Loucy (cell line): ENCODE measurements at regions not wholly inside any gene's neighbourhood (a gene's known extent, or its start where the extent isn't known, plus 50 kb on each side); places are given as distances from the start of the nearest gene placed in this dataset.

Source experiments
- H2AFZ ChIP-seq: fragments of 200-600 bp; sonication (generic); 2 replicates; pipeline ENCODE4 v1.6.0; 2016; ENCODE audit warnings: antibody characterized with exemption, mild to moderate bottlenecking, low read length, moderate library complexity
- H3F3A ChIP-seq: fragments of 200-600 bp; 2 replicates; pipeline ENCODE4 v1.6.0; 2016; ENCODE audit warnings: antibody characterized with exemption, low read depth, mild to moderate bottlenecking
- H3K27me3 ChIP-seq: fragments of 200-600 bp; sonication (generic); 2 replicates; pipeline ENCODE4 v1.6.1; 2014; ENCODE audit warnings: low read length, mild to moderate bottlenecking; ENCODE audit not compliant: insufficient read depth, poor library complexity, severe bottlenecking
- H3K36me3 ChIP-seq: fragments of 200-600 bp; sonication (generic); 2 replicates; pipeline ENCODE4 v1.6.1; 2016; ENCODE audit warnings: low read length; ENCODE audit not compliant: insufficient read depth
- H3K4me1 ChIP-seq: fragments of 200-600 bp; sonication (generic); 2 replicates; pipeline ENCODE4 v1.5.1; 2014; ENCODE audit warnings: low read length, mild to moderate bottlenecking; ENCODE audit not compliant: insufficient read depth, poor library complexity, severe bottlenecking
- H3K4me2 ChIP-seq: fragments of 200-600 bp; sonication (generic); 2 replicates; pipeline ENCODE4 v1.6.0; 2014; ENCODE audit warnings: antibody characterized with exemption, low read length, low read depth, mild to moderate bottlenecking; ENCODE audit not compliant: poor library complexity, severe bottlenecking
- H3K4me3 ChIP-seq: fragments of 200-600 bp; sonication (generic); 2 replicates; pipeline ENCODE4 v1.5.1; 2014; ENCODE audit warnings: low read length, mild to moderate bottlenecking, mixed read lengths; ENCODE audit not compliant: poor library complexity, severe bottlenecking
- H3K79me2 ChIP-seq: fragments of 200-600 bp; sonication (generic); 2 replicates; pipeline ENCODE4 v1.6.1; 2014; ENCODE audit warnings: low read length; ENCODE audit not compliant: insufficient read depth
- H3K9ac ChIP-seq: fragments of 200-600 bp; sonication (generic); 2 replicates; pipeline ENCODE4 v1.6.0; 2014; ENCODE audit warnings: mild to moderate bottlenecking, low read depth, low read length, moderate library complexity; ENCODE audit not compliant: poor library complexity, severe bottlenecking
- H3K9me2 ChIP-seq: fragments of 200-600 bp; sonication (generic); replicated peaks from 2 replicates; pipeline ENCODE4 v1.6.1; 2016; ENCODE audit warnings: low read depth, low read length, mixed read lengths
- H3K9me3 ChIP-seq: fragments of 200-600 bp; sonication (generic); 2 replicates; pipeline ENCODE4 v1.6.1; 2014; ENCODE audit warnings: mild to moderate bottlenecking, antibody characterized with exemption, low read length, low read depth; ENCODE audit not compliant: insufficient read depth
- H4K20me1 ChIP-seq: fragments of 200-600 bp; sonication (generic); 2 replicates; pipeline ENCODE4 v1.6.0; 2014; ENCODE audit warnings: antibody characterized with exemption, low read length, mild to moderate bottlenecking; ENCODE audit not compliant: insufficient read depth, poor library complexity, severe bottlenecking
- CTCF ChIP-seq: fragments of 200-600 bp; sonication (generic); conservative IDR thresholded peaks from 2 replicates; pipeline ENCODE4 v1.5.1; 2014; ENCODE audit warnings: mild to moderate bottlenecking, antibody characterized with exemption, low read length
- EZH2phosphoT487 ChIP-seq: fragments of 200-600 bp; IDR thresholded peaks from 2 replicates; pipeline ENCODE4 v1.6.1; 2018; ENCODE audit warnings: antibody characterized with exemption, mild to moderate bottlenecking, moderate library complexity, borderline replicate concordance

- no peak overlapping the region for H2AFZ ChIP-seq
- no peaks in the 10 kb centered on the region for H3F3A ChIP-seq
- H4K20me1 ChIP-seq: no peaks in the 10 kb centered on the region
- no peaks in the 10 kb centered on the region for H3K9me3 ChIP-seq
- H3K36me3 ChIP-seq: no peaks in the 10 kb centered on the region
- no peaks in the 10 kb centered on the region for H3K9me2 ChIP-seq
- H3K4me2 ChIP-seq: no peak overlapping the region
- no peak overlapping the region for H3K9ac ChIP-seq
- H3K4me3 ChIP-seq: no peak overlapping the region
- no peak for TF ChIP-seq CTCF
- no peak for TF ChIP-seq EZH2phosphoT487
- H3K27me3 ChIP-seq: no peaks in the 10 kb centered on the region
- no peaks in the 10 kb centered on the region for H3K4me1 ChIP-seq
- H3K79me2 ChIP-seq: no peaks in the 10 kb centered on the region
Observed at GRCh38 chr1:80278936-80279335, 1272.4 kb upstream of the ADGRL4 start.

- no peaks in the 10 kb centered on the region for H3K36me3 ChIP-seq
- H2AFZ ChIP-seq: no peak overlapping the region
- H3K4me1 ChIP-seq: no peaks in the 10 kb centered on the region
- no peaks in the 10 kb centered on the region for H3K9me2 ChIP-seq
- TF ChIP-seq EZH2phosphoT487: no peak
- no peak for TF ChIP-seq CTCF
- H4K20me1 ChIP-seq: no peaks in the 10 kb centered on the region
- H3K9me3 ChIP-seq: no peaks in the 10 kb centered on the region
- no peaks in the 10 kb centered on the region for H3K79me2 ChIP-seq
- H3K4me2 ChIP-seq: no peak overlapping the region
- no peaks in the 10 kb centered on the region for H3F3A ChIP-seq
- H3K27me3 ChIP-seq: no peaks in the 10 kb centered on the region
- no peak overlapping the region for H3K4me3 ChIP-seq
- H3K9ac ChIP-seq: no peak overlapping the region
Observed at GRCh38 chr1:80274256-80274655, 1267.7 kb upstream of the ADGRL4 start.

- Histone ChIP-seq H3K4me3 (no peak overlapping the region), H3K4me2 (no peak overlapping the region), H4K20me1 (no peaks in the 10 kb centered on the region), H3K9me2 (no peaks in the 10 kb centered on the region), H2AFZ (no peak overlapping the region), H3K4me1 (no peaks in the 10 kb centered on the region), H3F3A (no peaks in the 10 kb centered on the region), H3K79me2 (no peaks in the 10 kb centered on the region), H3K36me3 (no peaks in the 10 kb centered on the region), H3K27me3 (no peaks in the 10 kb centered on the region), H3K9ac (no peak overlapping the region), H3K9me3 (no peaks in the 10 kb centered on the region)
- TF ChIP-seq EZH2phosphoT487 (no peak), CTCF (no peak)
Observed at GRCh38 chr1:80272495-80272894, 1266.0 kb upstream of the ADGRL4 start.
